H7 (cell line): ENCODE measurements at regions not wholly inside any gene's neighbourhood (a gene's known extent, or its start where the extent isn't known, plus 50 kb on each side); places are given as distances from the start of the nearest gene placed in this dataset.
"Not testable (repeated sequence)": the region's sequence is repeated elsewhere in the genome, so short reads cannot be mapped to it uniquely, and the experiment has no call there.

Source experiments
- DNase-seq: peaks from one replicate; pipeline ENCODE4 v3.0.0; 2012
- H3K27me3 ChIP-seq: 2 replicates; pipeline ENCODE4 v1.6.0; 2011; ENCODE audit warnings: mild to moderate bottlenecking, low read length; ENCODE audit not compliant: control insufficient read depth, insufficient read depth
- H3K36me3 ChIP-seq: replicated peaks from 2 replicates; pipeline ENCODE4 v1.5.1; 2011; ENCODE audit warnings: low read length; ENCODE audit not compliant: control insufficient read depth, insufficient read depth
- H3K4me3 ChIP-seq: 2 replicates; pipeline ENCODE4 v1.5.1; 2011; ENCODE audit warnings: low read depth, mild to moderate bottlenecking, control low read depth, low read length, moderate library complexity; ENCODE audit not compliant: insufficient read depth

DNA sequence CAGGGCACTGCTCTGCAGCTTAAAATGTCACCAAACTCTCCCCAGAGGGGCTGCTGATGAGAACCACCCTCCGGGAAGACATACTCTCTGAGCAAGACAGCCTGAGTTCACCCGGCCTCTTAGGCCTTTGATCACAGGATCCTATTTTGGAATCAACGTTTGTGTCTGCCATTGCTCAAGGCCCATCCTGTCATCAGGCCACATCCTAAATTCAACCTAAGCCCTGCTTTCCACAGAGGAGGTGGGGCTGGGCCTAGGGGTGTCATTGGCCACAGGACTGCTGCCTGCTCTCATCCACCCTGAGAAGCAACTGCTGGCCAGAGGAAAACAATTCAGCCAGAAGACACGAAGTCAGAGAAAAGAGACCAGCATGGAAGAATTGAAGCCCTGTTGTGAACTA, 351.1 kb upstream of the IRX2 start:
- DNase-seq: peak; percentile 8
- Histone ChIP-seq H3K27me3 (peaks cover 9% of the 10 kb centered on the region; the same call in 1 of the 2 replicates), H3K36me3 (no peaks in the 10 kb centered on the region), H3K4me3 (no peak overlapping the region)

DNA sequence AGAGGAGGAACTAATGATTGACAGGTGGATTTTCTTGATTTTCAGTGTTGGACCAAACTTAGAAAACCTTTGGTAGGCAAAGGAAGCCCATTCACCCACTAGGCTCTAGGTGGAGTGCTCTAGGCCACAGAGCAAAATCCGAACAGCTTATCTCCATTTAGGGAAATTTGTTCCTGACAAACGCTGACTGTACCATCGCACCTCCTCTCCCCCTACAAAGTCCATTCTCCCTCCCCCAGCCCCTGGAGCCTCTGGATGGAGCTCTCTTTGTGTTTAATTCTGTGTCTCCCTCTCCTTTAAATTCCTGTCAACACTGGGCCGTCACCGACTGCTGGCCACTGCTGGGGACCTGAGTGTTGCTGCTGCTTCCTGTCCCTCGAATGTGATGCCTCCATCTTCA, 350.1 kb upstream of the IRX2 start:
- Histone ChIP-seq H3K27me3 (peaks cover 9% of the 10 kb centered on the region; the same call in 1 of the 2 replicates), H3K4me3 (no peak overlapping the region), H3K36me3 (no peaks in the 10 kb centered on the region)
- no peak for DNase-seq

GRCh38 chr5:3100921-3101551, 349.6 kb upstream of the IRX2 start:
- no peaks in the 10 kb centered on the region for H3K36me3 ChIP-seq
- peaks cover 9% of the 10 kb centered on the region; the same call in 1 of the 2 replicates for H3K27me3 ChIP-seq
- H3K4me3 ChIP-seq: peak overlapping the region; percentile 3; the same call in 1 of the 2 replicates
- DNase-seq: peak; percentile 83

DNA sequence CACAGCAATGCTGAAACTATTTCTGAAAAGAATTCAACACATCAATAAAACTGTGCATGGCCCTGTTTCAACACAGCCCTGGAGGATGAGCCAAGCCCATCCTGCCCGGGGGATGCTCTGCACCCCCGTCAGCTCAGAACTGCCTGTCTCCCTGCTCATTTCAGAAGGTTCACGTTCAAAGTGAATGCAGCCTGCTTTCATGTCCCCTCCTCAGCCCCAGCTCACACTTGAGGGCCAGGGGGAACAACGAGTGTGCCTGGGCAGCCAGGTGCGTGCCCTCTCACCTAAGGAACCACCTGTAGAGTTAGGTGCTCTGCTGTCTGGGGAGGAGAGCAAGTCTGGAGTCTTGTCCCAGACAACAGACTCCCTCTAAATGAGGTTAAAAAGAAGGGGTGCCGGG, 348.5 kb upstream of the IRX2 start:
- Histone ChIP-seq H3K27me3 (peaks cover 9% of the 10 kb centered on the region; the same call in 1 of the 2 replicates), H3K36me3 (no peaks in the 10 kb centered on the region), H3K4me3 (no peak overlapping the region)
- DNase-seq: no peak

DNA sequence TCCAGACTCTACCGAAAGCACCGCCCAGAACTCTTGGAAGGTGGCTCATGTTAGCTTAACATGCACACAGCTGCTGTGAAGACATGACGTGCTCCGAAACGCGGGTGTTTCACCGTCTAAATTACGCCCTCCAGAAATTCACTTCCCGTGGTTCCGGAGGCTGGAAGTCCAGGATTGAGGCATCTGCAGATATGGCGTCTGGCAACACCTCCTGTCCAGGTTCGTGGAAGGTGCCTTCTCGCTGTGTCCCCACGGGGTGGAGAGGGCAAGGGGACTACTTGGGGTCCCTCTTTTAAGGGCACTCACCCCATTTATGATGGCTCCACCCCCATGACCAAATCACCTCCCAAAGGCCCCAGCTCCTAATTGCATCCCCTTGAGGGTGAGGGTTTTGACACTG, 348.0 kb upstream of the IRX2 start:
- H3K36me3 ChIP-seq: no peaks in the 10 kb centered on the region
- H3K4me3 ChIP-seq: no peak overlapping the region
- peaks cover 9% of the 10 kb centered on the region; the same call in 1 of the 2 replicates for H3K27me3 ChIP-seq
- no peak for DNase-seq

DNA sequence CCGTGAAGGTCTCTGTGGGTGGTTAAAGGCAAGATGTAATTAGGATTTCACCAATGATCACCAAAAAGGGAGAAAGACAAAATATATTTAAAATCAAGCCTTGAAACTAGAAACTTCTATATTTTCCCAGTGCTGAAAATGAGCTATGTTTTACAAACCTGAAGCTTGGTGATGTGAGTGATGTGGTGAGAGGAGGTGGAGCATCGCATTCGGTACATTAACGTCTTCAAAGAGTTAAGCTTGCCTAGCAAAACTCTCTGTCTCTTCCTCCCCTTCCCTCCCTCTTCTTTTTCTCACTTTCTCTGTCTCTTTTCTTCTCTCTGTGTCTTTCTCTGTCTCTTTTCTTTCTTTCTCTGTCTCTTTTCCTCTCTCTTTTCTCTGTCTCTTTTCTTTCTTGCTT, 347.3 kb upstream of the IRX2 start:
- H3K36me3 ChIP-seq: no peaks in the 10 kb centered on the region
- no peak for DNase-seq
- no peak overlapping the region for H3K4me3 ChIP-seq
- H3K27me3 ChIP-seq: peaks cover 9% of the 10 kb centered on the region; the same call in 1 of the 2 replicates

- H3K36me3 ChIP-seq: no peaks in the 10 kb centered on the region
- H3K4me3 ChIP-seq: no peak overlapping the region
- no peak for DNase-seq
- H3K27me3 ChIP-seq: no peaks in the 10 kb centered on the region; the same call in 1 of the 2 replicates
Measured at GRCh38 chr5:3092664-3093063, 341.2 kb upstream of the IRX2 start.

- Histone ChIP-seq H3K36me3 (no peaks in the 10 kb centered on the region), H3K4me3 (no peak overlapping the region), H3K27me3 (no peaks in the 10 kb centered on the region; the same call in 1 of the 2 replicates)
- DNase-seq: no peak
Measured at GRCh38 chr5:3092211-3092610, 340.7 kb upstream of the IRX2 start.

GRCh38 chr5:3091040-3091774, 339.7 kb upstream of the IRX2 start:
- Histone ChIP-seq H3K36me3 (no peaks in the 10 kb centered on the region), H3K4me3 (no peak overlapping the region), H3K27me3 (no peaks in the 10 kb centered on the region)
- no peak for DNase-seq

- not testable (repeated sequence) for DNase-seq, H3K4me3 ChIP-seq, H3K27me3 ChIP-seq, H3K36me3 ChIP-seq
Measured at GRCh38 chr5:3090305-3090704, 338.8 kb upstream of the IRX2 start.

DNA sequence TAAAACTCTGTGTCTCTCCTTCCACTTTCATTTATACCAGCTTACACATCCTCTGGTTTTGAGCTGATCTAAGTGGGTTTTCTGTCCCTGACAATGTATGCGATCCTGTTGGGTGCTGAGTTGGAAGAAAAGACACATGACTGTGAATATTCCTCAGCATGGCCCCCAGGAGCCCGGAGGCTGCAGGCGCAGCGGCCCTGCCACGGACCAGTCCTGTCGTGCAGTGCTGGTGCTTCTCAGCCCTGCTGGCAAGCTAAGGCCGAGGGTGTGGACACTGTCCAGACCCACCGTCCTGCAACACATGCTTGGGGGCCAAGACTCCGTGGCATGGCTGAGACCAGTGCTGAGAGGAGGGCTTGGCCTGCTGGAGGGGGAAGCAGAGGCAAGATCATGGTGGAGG, 328.9 kb upstream of the IRX2 start:
- no peaks in the 10 kb centered on the region for H3K27me3 ChIP-seq
- DNase-seq: no peak
- no peaks in the 10 kb centered on the region for H3K36me3 ChIP-seq
- no peak overlapping the region for H3K4me3 ChIP-seq

DNA sequence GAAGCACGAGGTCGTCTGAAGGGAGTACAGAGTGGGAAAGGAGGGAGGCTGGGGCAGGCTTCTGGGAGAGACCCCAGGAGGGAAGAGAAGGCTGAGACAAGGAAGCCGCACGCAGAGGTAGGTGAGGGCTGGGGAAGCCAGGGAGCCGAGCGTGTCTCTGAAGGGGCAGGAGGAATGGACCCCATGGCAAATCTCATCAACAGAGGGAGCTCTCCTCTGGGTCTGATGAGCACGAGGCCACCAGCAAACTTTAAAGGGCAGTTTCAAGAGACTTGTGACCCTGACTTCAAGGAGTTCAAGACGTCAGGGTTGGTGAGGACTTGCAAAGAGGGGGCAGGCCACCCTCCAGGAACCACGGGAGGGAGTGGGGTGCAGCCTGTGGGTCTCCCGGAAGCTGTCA, 326.2 kb upstream of the IRX2 start:
- peak; percentile 62 for DNase-seq
- Histone ChIP-seq H3K27me3 (no peaks in the 10 kb centered on the region), H3K36me3 (no peaks in the 10 kb centered on the region), H3K4me3 (no peak overlapping the region)

DNA sequence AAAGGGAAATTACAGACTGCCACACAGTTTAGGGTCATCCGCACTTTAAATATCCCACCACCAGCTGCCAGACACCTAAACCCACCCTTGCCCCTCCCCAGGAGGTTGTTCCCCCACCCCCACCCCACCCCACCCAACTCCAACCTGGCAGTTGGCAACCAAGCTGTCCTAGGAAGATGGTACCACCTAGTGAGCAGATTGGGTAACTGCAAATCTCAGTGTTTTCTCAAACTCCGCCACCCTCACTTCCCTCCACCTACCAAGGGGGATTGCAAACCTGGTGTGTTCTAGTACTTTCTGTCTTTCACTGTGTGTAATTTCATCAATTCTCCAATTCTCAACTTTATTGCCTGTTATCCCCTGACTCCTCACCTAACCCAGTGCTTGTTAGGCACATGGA, 323.8 kb upstream of the IRX2 start:
- no peak for DNase-seq
- H3K36me3 ChIP-seq: no peaks in the 10 kb centered on the region

GRCh38 chr5:3068401-3068800, 316.9 kb upstream of the IRX2 start:
- Histone ChIP-seq H3K4me3 (no peak overlapping the region), H3K36me3 (no peaks in the 10 kb centered on the region), H3K27me3 (no peaks in the 10 kb centered on the region)
- no peak for DNase-seq

More for the DNA sequence above, 323.8 kb upstream of the IRX2 start:
- no peak overlapping the region for H3K4me3 ChIP-seq
- H3K27me3 ChIP-seq: no peaks in the 10 kb centered on the region

DNA sequence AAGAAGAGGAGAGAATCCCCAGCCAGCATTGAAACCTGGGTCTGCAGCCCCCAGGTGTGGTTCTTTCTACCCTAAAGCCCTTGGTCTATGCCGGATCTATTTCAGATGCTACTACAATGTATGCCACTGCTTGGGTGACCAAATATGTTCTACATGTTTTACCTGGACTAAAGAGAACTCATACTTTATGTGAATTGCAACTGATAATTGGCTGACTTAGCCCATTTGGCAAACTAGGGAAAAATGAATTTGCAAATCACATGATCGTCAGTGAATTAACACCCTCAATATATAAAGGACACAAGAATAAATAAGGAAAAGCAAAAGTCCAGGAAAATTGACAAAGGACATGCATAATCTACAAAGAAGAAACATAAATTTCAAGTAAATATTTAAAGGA, 308.8 kb upstream of the IRX2 start:
- H3K36me3 ChIP-seq: no peaks in the 10 kb centered on the region
- DNase-seq: no peak

More for the DNA sequence above, 308.8 kb upstream of the IRX2 start:
- no peaks in the 10 kb centered on the region for H3K27me3 ChIP-seq
- H3K4me3 ChIP-seq: no peak overlapping the region
